ENCODE measurements at regions not wholly inside any gene's neighbourhood (a gene's known extent, or its start where the extent isn't known, plus 50 kb on each side); places are given as distances from the start of the nearest gene placed in this dataset.

- no peak for DNase-seq (ENCODE audit: low spot score)
- Histone ChIP-seq H3K9me3 (ENCODE audit: control insufficient read depth in 4 of 4, low read length in 3 of 4) (no peaks in the 10 kb centered on the region), H3K27me3 (ENCODE audit: control insufficient read depth in 4 of 4, insufficient read depth in 4 of 4, low read length in 3 of 4) (no peaks in the 10 kb centered on the region), H3K9ac (ENCODE audit: low read depth in 1 of 2, low read length in 2 of 2) (no peak overlapping the region), H3K4me1 (ENCODE audit: control insufficient read depth in 4 of 4, insufficient read depth in 4 of 4, low read length in 3 of 4) (peaks cover 0 to 5% (median 0%) of the 10 kb centered on the region in 4 donors), H3K27ac (ENCODE audit: low read depth in 1 of 2, low read length in 2 of 2) (no peak overlapping the region), H3K4me3 (ENCODE audit: low read depth in 1 of 3, low read length in 3 of 3) (no peak overlapping the region), H3K36me3 (ENCODE audit: control insufficient read depth in 4 of 4, insufficient read depth in 3 of 4, low read depth in 1 of 4, low read length in 3 of 4) (no peaks in the 10 kb centered on the region)
- 89% methylated on average over 2 of the region's 2 CpGs for WGBS
- TF ChIP-seq NR2F2 (IDR thresholded peaks at IDR 0.05) = no peak
These were observed 328.7 kb downstream of the UTRN start for GRCh38 chr6:144613859-144614258.

- H3K4me3 ChIP-seq (ENCODE audit: low read depth in 1 of 3, low read length in 3 of 3) = no peak overlapping the region
- no peak overlapping the region for H3K9ac ChIP-seq (ENCODE audit: low read depth in 1 of 2, low read length in 2 of 2)
- WGBS = 99% methylated on average over 2 of the region's 2 CpGs
- no peak for TF ChIP-seq NR2F2 (IDR thresholded peaks at IDR 0.05)
- no peak for TF ChIP-seq FOXA1 (IDR thresholded peaks at IDR 0.05)
- TF ChIP-seq FOXA2 (IDR thresholded peaks at IDR 0.05) = no peak
- no peaks in the 10 kb centered on the region for H3K36me3 ChIP-seq (ENCODE audit: control insufficient read depth in 4 of 4, insufficient read depth in 3 of 4, low read depth in 1 of 4, low read length in 3 of 4)
- DNase-seq (ENCODE audit: low spot score) = no peak
- H3K9me3 ChIP-seq (ENCODE audit: control insufficient read depth in 4 of 4, low read length in 3 of 4) = no peaks in the 10 kb centered on the region
- H3K27me3 ChIP-seq (ENCODE audit: control insufficient read depth in 4 of 4, insufficient read depth in 4 of 4, low read length in 3 of 4) = no peaks in the 10 kb centered on the region
- H3K4me1 ChIP-seq (ENCODE audit: control insufficient read depth in 4 of 4, insufficient read depth in 4 of 4, low read length in 3 of 4) = peaks cover 0 to 5% (median 0%) of the 10 kb centered on the region in 4 donors
- no peak overlapping the region for H3K27ac ChIP-seq (ENCODE audit: low read depth in 1 of 2, low read length in 2 of 2)
These were observed 330.7 kb downstream of the UTRN start for GRCh38 chr6:144615870-144616269.

GRCh38 chr6:144617191-144617590 is 332.1 kb downstream of the UTRN start:
- H3K4me1 ChIP-seq (ENCODE audit: control insufficient read depth in 4 of 4, insufficient read depth in 4 of 4, low read length in 3 of 4) = peaks cover 0 to 5% (median 0%) of the 10 kb centered on the region in 4 donors
- H3K9ac ChIP-seq (ENCODE audit: low read depth in 1 of 2, low read length in 2 of 2) = no peak overlapping the region
- DNase-seq (ENCODE audit: low spot score) = no peak
- H3K4me3 ChIP-seq (ENCODE audit: low read depth in 1 of 3, low read length in 3 of 3) = no peak overlapping the region
- no peak overlapping the region for H3K27ac ChIP-seq (ENCODE audit: low read depth in 1 of 2, low read length in 2 of 2)
- H3K36me3 ChIP-seq (ENCODE audit: control insufficient read depth in 4 of 4, insufficient read depth in 3 of 4, low read depth in 1 of 4, low read length in 3 of 4) = no peaks in the 10 kb centered on the region
- TF ChIP-seq SP1 (IDR thresholded peaks at IDR 0.05) (no peak), TAF1 (conservative IDR thresholded peaks at IDR 0.05) (no peak), CTCF (IDR thresholded peaks at IDR 0.05; ENCODE audit: low read depth, low read length, missing input control) (no peak), FOXA2 (IDR thresholded peaks at IDR 0.05) (no peak), NR2F2 (IDR thresholded peaks at IDR 0.05) (no peak), YY1 (IDR thresholded peaks at IDR 0.05) (no peak), GABPA (IDR thresholded peaks at IDR 0.05 in 1 of 2, conservative IDR thresholded peaks at IDR 0.05 in 1 of 2) (no peak), JUND (IDR thresholded peaks at IDR 0.05) (no peak), FOXA1 (IDR thresholded peaks at IDR 0.05) (no peak), REST (IDR thresholded peaks at IDR 0.05) (no peak), ATF3 (IDR thresholded peaks at IDR 0.05) (no peak), RAD21 (IDR thresholded peaks at IDR 0.05) (no peak), HNF4G (IDR thresholded peaks at IDR 0.05) (no peak), EGR1 (IDR thresholded peaks at IDR 0.05; ENCODE audit: low read depth in 2 of 2) (no peak)
- TF ChIP-seq, protein P1, sequence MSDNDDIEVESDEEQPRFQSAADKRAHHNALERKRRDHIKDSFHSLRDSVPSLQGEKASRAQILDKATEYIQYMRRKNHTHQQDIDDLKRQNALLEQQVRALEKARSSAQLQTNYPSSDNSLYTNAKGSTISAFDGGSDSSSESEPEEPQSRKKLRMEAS (IDR thresholded peaks at IDR 0.05) = no peak
- H3K9me3 ChIP-seq (ENCODE audit: control insufficient read depth in 4 of 4, low read length in 3 of 4) = no peaks in the 10 kb centered on the region
- H3K27me3 ChIP-seq (ENCODE audit: control insufficient read depth in 4 of 4, insufficient read depth in 4 of 4, low read length in 3 of 4) = no peaks in the 10 kb centered on the region
- 34% methylated on average over 1 of the region's 1 CpG for WGBS

Measured in liver (tissue), 8 donors.